ENCODE measurements at regions not wholly inside any gene's neighbourhood (a gene's known extent, or its start where the extent isn't known, plus 50 kb on each side); places are given as distances from the start of the nearest gene placed in this dataset.

GRCh38 chr2:5977477-5977876, 285.3 kb downstream of the SOX11 start:
- TF ChIP-seq CTCF (conservative IDR thresholded peaks at IDR 0.05; ENCODE audit: low read depth, low read length) = peak; percentile 40
- DNase-seq (ENCODE audit: low read depth) = no peak
- H3K4me3 ChIP-seq (ENCODE audit: low read length) = no peak overlapping the region

GRCh38 chr2:5978131-5978751, 286.1 kb downstream of the SOX11 start:
- no peak for DNase-seq (ENCODE audit: low read depth)
- TF ChIP-seq CTCF (conservative IDR thresholded peaks at IDR 0.05; ENCODE audit: low read depth, low read length) = no peak
- no peak overlapping the region for H3K4me3 ChIP-seq (ENCODE audit: low read length)

GRCh38 chr2:5980450-5981190, 288.4 kb downstream of the SOX11 start:
- no peak for DNase-seq (ENCODE audit: low read depth)
- H3K4me3 ChIP-seq (ENCODE audit: low read length) = peak overlapping the region; percentile 53
- no peak for TF ChIP-seq CTCF (conservative IDR thresholded peaks at IDR 0.05; ENCODE audit: low read depth, low read length)

GRCh38 chr2:5982193-5982902, 290.2 kb downstream of the SOX11 start:
- DNase-seq (ENCODE audit: low read depth) = no peak
- no peak for TF ChIP-seq CTCF (conservative IDR thresholded peaks at IDR 0.05; ENCODE audit: low read depth, low read length)
- peak overlapping the region; percentile 53 for H3K4me3 ChIP-seq (ENCODE audit: low read length)

GRCh38 chr2:5982903-5983265, 290.7 kb downstream of the SOX11 start:
- DNase-seq (ENCODE audit: low read depth) = no peak

GRCh38 chr2:5983511-5984272, 291.5 kb downstream of the SOX11 start:
- no peak for DNase-seq (ENCODE audit: low read depth)
- no peak overlapping the region for H3K4me3 ChIP-seq (ENCODE audit: low read length)
- TF ChIP-seq CTCF (conservative IDR thresholded peaks at IDR 0.05; ENCODE audit: low read depth, low read length) = no peak

More at GRCh38 chr2:5982903-5983265, 290.7 kb downstream of the SOX11 start:
- H3K4me3 ChIP-seq (ENCODE audit: low read length) = no peak overlapping the region
- no peak for TF ChIP-seq CTCF (conservative IDR thresholded peaks at IDR 0.05; ENCODE audit: low read depth, low read length)

Measured in retinal pigment epithelial cell (primary cell).